Kidney (tissue), 13 donors: ENCODE measurements at regions not wholly inside any gene's neighbourhood (a gene's known extent, or its start where the extent isn't known, plus 50 kb on each side); places are given as distances from the start of the nearest gene placed in this dataset.
"Not testable (repeated sequence)": the region's sequence is repeated elsewhere in the genome, so short reads cannot be mapped to it uniquely, and the experiment has no call there.

ENCODE experiments used
- DNase-seq, 5 donors: peaks; one replicate each; pipeline ENCODE4 v3.0.0-alpha.2; 2013 to 2020
- FAIRE-seq: peaks from 2 replicates; lab custom pipeline; 2012; peaks lifted over from hg19 to GRCh38; lab: Jason Lieb, UNC
- H3K27ac ChIP-seq, 2 donors: one replicate each; pipeline ENCODE4 v1.7.0; 2013; ENCODE audit warnings: low read depth in 2 of 2, low read length in 2 of 2, inconsistent platforms in 1 of 2
- H3K27me3 ChIP-seq: one replicate; pipeline ENCODE4 v1.7.1; 2013; ENCODE audit warnings: low read length, inconsistent platforms; ENCODE audit not compliant: control insufficient read depth, insufficient read depth
- H3K36me3 ChIP-seq, 3 donors: one replicate each; pipeline versions ENCODE4 v1.7.0 to v1.7.1; 2013; ENCODE audit warnings: low read length in 3 of 3, control low read depth in 1 of 3, inconsistent platforms in 1 of 3; ENCODE audit not compliant: insufficient read depth in 3 of 3, control insufficient read depth in 2 of 3
- H3K4me1 ChIP-seq, 3 donors: one replicate each; pipeline versions ENCODE4 v1.7.0 to v1.7.1; 2013; ENCODE audit warnings: low read length in 3 of 3, inconsistent platforms in 1 of 3, low read depth in 1 of 3; ENCODE audit not compliant: control insufficient read depth in 2 of 3, insufficient read depth in 2 of 3
- H3K4me3 ChIP-seq, 3 donors: one replicate each; pipeline versions ENCODE4 v1.7.0 to v1.8.1; 2013; ENCODE audit warnings: low read length in 3 of 3, control low read depth in 1 of 3, inconsistent platforms in 1 of 3
- H3K9ac ChIP-seq, 3 donors: one replicate each; pipeline versions ENCODE4 v1.7.0 to v1.7.1; 2013; ENCODE audit warnings: low read length in 3 of 3, control low read depth in 1 of 3, inconsistent platforms in 1 of 3
- H3K9me3 ChIP-seq, 3 donors: one replicate each; pipeline versions ENCODE4 v1.7.0 to v1.7.1; 2013; ENCODE audit warnings: low read length in 3 of 3, control low read depth in 1 of 3, inconsistent platforms in 1 of 3; ENCODE audit not compliant: control insufficient read depth in 2 of 3, insufficient read depth in 1 of 3
- intact Hi-C: fragments of 100-400 bp; cut with DNase I; formaldehyde crosslinking; loops from one replicate; pipeline ENCODE4 v1.11.1; 2022
- TF ChIP-seq, protein P1 (sequence below): IDR thresholded peaks from 3 replicates; pipeline ENCODE4 v1.5.1; 2012; ENCODE audit warnings: mild to moderate bottlenecking, moderate library complexity, borderline replicate concordance; ENCODE audit not compliant: insufficient read depth; ENCODE audit errors: extremely low read depth
- donor health status: control.
- donor health status: control.
- donor health status: control.
- donor health status: control.
- donor health status: control.
- donor health status: DM: yes; HTN: yes; CAD: no.
- donor health status: Normal renal cell carcinoma (clear cell type).

DNA sequence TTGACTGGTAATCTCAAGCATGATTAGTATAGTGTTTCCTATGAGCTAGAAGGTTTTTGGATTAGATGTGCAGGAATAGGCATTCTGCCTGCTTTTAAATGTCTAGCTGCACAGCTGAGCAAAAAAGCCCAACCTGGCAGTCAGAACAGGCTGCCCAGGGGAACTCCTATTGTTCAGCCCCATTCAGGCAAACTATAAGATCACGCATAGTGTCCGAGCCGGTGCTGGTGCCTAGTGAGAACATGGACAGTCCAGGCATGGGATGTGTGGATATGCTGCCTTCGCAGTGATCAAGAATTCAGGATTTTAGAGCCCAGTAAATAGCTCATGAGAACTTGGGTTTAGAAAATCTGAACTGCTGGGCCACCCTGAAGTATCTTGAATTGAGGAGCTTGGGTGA is 348.8 kb downstream of the UTRN start:
- H3K4me3 ChIP-seq = no peak overlapping the region

DNA sequence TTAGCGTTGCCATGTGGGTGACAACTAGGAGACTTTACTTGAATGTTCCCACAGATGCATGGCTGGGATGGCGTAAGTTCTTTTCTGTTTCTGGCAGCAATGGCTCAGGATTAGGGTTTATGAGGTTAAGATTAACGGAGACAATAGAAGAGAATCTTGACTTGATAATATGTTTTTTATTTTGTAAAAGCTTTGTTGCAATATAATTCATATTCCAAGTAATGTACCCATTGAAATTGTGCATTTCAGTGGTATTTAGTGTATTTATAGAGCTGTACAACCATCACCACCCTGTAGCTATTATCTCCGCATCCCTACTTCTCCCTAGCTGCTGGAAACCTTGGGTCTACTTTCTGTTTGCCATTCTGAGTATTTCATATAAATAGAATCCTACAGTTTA is 349.2 kb downstream of the UTRN start:
- Histone ChIP-seq H3K9me3 (no peaks in the 10 kb centered on the region), H3K4me1 (no peaks in the 10 kb centered on the region), H3K27me3 (no peaks in the 10 kb centered on the region), H3K36me3 (no peaks in the 10 kb centered on the region), H3K4me3 (no peak overlapping the region), H3K9ac (no peak overlapping the region), H3K27ac (no peak overlapping the region)
- no peak for DNase-seq
- intact Hi-C loops = no loop called here
- TF ChIP-seq, protein P1, sequence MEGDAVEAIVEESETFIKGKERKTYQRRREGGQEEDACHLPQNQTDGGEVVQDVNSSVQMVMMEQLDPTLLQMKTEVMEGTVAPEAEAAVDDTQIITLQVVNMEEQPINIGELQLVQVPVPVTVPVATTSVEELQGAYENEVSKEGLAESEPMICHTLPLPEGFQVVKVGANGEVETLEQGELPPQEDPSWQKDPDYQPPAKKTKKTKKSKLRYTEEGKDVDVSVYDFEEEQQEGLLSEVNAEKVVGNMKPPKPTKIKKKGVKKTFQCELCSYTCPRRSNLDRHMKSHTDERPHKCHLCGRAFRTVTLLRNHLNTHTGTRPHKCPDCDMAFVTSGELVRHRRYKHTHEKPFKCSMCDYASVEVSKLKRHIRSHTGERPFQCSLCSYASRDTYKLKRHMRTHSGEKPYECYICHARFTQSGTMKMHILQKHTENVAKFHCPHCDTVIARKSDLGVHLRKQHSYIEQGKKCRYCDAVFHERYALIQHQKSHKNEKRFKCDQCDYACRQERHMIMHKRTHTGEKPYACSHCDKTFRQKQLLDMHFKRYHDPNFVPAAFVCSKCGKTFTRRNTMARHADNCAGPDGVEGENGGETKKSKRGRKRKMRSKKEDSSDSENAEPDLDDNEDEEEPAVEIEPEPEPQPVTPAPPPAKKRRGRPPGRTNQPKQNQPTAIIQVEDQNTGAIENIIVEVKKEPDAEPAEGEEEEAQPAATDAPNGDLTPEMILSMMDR = no peak
- no peak for FAIRE-seq

More for the DNA sequence above, 348.8 kb downstream of the UTRN start:
- intact Hi-C loops = no loop called here
- no peaks in the 10 kb centered on the region for H3K36me3 ChIP-seq
- H3K9me3 ChIP-seq = no peaks in the 10 kb centered on the region
- FAIRE-seq = no peak
- no peak overlapping the region for H3K9ac ChIP-seq
- no peak for DNase-seq
- no peak overlapping the region for H3K27ac ChIP-seq
- no peaks in the 10 kb centered on the region for H3K4me1 ChIP-seq
- H3K27me3 ChIP-seq = no peaks in the 10 kb centered on the region
- TF ChIP-seq, protein P1 = no peak

DNA sequence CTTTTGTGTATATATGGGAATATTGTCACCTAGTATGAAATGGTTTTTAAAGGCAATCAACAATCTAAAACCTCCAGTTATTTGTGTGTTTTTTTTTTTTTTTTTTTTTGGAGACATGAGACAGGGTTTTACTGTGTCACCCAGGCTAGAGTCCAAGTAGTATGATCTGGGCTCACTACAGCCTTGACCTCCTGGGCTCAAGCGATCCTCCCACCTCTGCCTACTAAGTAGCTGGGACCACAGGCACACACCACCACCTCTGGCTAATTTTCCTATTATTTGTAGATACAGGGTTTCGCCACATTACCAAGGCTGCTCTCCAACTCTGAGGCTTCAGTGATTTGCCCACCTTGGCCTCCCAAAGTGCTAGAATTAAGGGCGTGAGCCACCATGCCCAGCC is 349.9 kb downstream of the UTRN start:
- Histone ChIP-seq H3K9me3 (no peaks in the 10 kb centered on the region), H3K36me3 (no peaks in the 10 kb centered on the region), H3K9ac (no peak overlapping the region), H3K4me3 (no peak overlapping the region), H3K27ac (no peak overlapping the region), H3K4me1 (no peaks in the 10 kb centered on the region), H3K27me3 (no peaks in the 10 kb centered on the region)
- TF ChIP-seq, protein P1 = no peak
- no peak for FAIRE-seq
- intact Hi-C loops = no loop called here
- no peak for DNase-seq

DNA sequence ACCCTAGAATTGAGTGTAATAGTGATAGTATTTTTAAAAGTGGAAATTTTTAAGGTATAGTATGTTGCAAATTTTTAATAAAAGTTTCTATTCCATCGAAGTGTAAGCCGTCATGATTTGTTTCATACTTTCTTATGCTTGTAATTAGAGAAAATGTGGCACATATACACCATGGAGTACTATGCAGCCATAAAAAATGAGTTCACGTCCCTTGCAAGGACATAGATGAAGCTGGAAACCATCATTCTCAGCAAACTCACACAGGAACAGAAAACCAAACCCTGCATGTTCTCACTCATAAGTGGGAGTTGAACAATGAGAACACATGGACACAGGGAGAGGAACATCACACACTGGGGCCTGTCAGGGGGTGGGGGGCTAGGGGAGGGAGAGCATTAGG is 350.9 kb downstream of the UTRN start:
- DNase-seq, H3K9me3 ChIP-seq, H3K27ac ChIP-seq, FAIRE-seq, intact Hi-C loops, H3K27me3 ChIP-seq, H3K36me3 ChIP-seq, H3K4me1 ChIP-seq, H3K9ac ChIP-seq, H3K4me3 ChIP-seq: not testable (repeated sequence)
